ENCODE measurements at regions not wholly inside any gene's neighbourhood (a gene's known extent, or its start where the extent isn't known, plus 50 kb on each side); places are given as distances from the start of the nearest gene placed in this dataset.
A peak's percentile ranks its signal among the peaks of the same experiment; 100 is the strongest.

DNA sequence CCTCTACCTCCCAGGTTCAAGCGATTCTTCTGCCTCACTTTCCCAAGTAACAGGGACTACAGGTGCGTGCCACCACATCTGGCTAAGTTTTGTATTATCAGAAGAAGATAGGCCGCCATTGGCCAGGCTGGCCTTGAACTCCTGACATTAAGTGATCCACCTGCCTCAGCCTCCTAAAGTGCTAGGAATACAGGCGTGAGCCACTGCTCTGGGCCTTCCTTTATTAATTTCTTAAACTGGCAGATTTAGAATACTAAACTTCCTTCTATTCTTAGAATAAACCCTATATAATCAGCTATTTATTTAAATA is 86.6 kb downstream of the HFE start:
- no peak overlapping the region for H3K4me3 ChIP-seq (ENCODE audit: low read length in 3 of 3)
- peaks cover 0 to 10% (median 2%) of the 10 kb centered on the region in 3 donors for H3K4me1 ChIP-seq (ENCODE audit: control insufficient read depth in 3 of 3, insufficient read depth in 3 of 3, low read length in 3 of 3)
- H3K27ac ChIP-seq (ENCODE audit: low read depth, low read length): no peak overlapping the region

DNA sequence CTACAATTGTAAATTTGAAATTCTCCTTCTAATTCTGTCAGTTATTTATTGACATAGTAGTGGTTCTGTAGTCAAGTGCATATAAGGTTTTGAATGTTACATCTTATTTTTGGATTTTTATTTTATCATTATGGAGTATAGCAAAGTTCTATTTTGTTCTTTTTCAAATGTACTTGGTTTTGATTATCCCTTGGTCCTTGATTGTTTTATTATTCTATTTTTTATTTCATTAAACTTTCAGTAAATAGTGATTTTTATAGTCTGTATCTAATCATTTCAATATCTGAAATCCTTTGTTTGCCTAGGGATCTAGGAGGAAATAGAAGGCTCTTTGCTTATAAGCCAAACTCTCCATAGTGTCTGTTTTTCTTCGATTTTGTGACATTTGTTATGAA is 87.8 kb downstream of the HFE start:
- Histone ChIP-seq H3K27ac (ENCODE audit: low read depth, low read length) (no peak overlapping the region), H3K4me3 (ENCODE audit: low read length in 3 of 3) (no peak overlapping the region)

More for the DNA sequence above, 86.6 kb downstream of the HFE start:
- Histone ChIP-seq H3K9me3 (ENCODE audit: control insufficient read depth in 3 of 3, low read length in 3 of 3) (no peaks in the 10 kb centered on the region), H3K27me3 (ENCODE audit: control insufficient read depth in 3 of 3, insufficient read depth in 3 of 3, low read length in 3 of 3) (peaks cover 0 to 2% (median 0%) of the 10 kb centered on the region in 3 donors), H3K9ac (ENCODE audit: low read depth in 1 of 3, low read length in 3 of 3) (no peak overlapping the region), H3K36me3 (ENCODE audit: control insufficient read depth in 3 of 3, insufficient read depth in 3 of 3, low read length in 3 of 3) (no peaks in the 10 kb centered on the region)

GRCh38 chr6:26175428-26176181 is 88.4 kb downstream of the HFE start:
- H3K9ac ChIP-seq (ENCODE audit: low read depth in 1 of 3, low read length in 3 of 3): no peak overlapping the region
- peaks cover 0 to 2% (median 0%) of the 10 kb centered on the region in 3 donors for H3K27me3 ChIP-seq (ENCODE audit: control insufficient read depth in 3 of 3, insufficient read depth in 3 of 3, low read length in 3 of 3)
- no peak overlapping the region for H3K27ac ChIP-seq (ENCODE audit: low read depth, low read length)
- no peaks in the 10 kb centered on the region for H3K36me3 ChIP-seq (ENCODE audit: control insufficient read depth in 3 of 3, insufficient read depth in 3 of 3, low read length in 3 of 3)
- H3K4me1 ChIP-seq (ENCODE audit: control insufficient read depth in 3 of 3, insufficient read depth in 3 of 3, low read length in 3 of 3): peaks cover 0 to 6% (median 2%) of the 10 kb centered on the region in 3 donors
- no peak overlapping the region for H3K4me3 ChIP-seq (ENCODE audit: low read length in 3 of 3)
- no peaks in the 10 kb centered on the region for H3K9me3 ChIP-seq (ENCODE audit: control insufficient read depth in 3 of 3, low read length in 3 of 3)

More for the DNA sequence above, 87.8 kb downstream of the HFE start:
- no peak overlapping the region for H3K9ac ChIP-seq (ENCODE audit: low read depth in 1 of 3, low read length in 3 of 3)
- peaks cover 0 to 2% (median 0%) of the 10 kb centered on the region in 3 donors for H3K27me3 ChIP-seq (ENCODE audit: control insufficient read depth in 3 of 3, insufficient read depth in 3 of 3, low read length in 3 of 3)
- H3K9me3 ChIP-seq (ENCODE audit: control insufficient read depth in 3 of 3, low read length in 3 of 3): no peaks in the 10 kb centered on the region
- H3K4me1 ChIP-seq (ENCODE audit: control insufficient read depth in 3 of 3, insufficient read depth in 3 of 3, low read length in 3 of 3): peaks cover 0 to 9% (median 2%) of the 10 kb centered on the region in 3 donors
- H3K36me3 ChIP-seq (ENCODE audit: control insufficient read depth in 3 of 3, insufficient read depth in 3 of 3, low read length in 3 of 3): no peaks in the 10 kb centered on the region

- no peak overlapping the region for H3K27ac ChIP-seq (ENCODE audit: low read depth, low read length)
- H3K4me3 ChIP-seq (ENCODE audit: low read length in 3 of 3): no peak overlapping the region
- H3K9me3 ChIP-seq (ENCODE audit: control insufficient read depth in 3 of 3, low read length in 3 of 3): no peaks in the 10 kb centered on the region
- peaks cover 7 to 20% (median 17%) of the 10 kb centered on the region in 3 donors for H3K27me3 ChIP-seq (ENCODE audit: control insufficient read depth in 3 of 3, insufficient read depth in 3 of 3, low read length in 3 of 3)
- H3K36me3 ChIP-seq (ENCODE audit: control insufficient read depth in 3 of 3, insufficient read depth in 3 of 3, low read length in 3 of 3): no peaks in the 10 kb centered on the region
- H3K4me1 ChIP-seq (ENCODE audit: control insufficient read depth in 3 of 3, insufficient read depth in 3 of 3, low read length in 3 of 3): peaks cover 0 to 5% (median 5%) of the 10 kb centered on the region in 3 donors
- no peak overlapping the region for H3K9ac ChIP-seq (ENCODE audit: low read depth in 1 of 3, low read length in 3 of 3)
Observed at GRCh38 chr6:26179675-26180074, 92.4 kb downstream of the HFE start.

GRCh38 chr6:26180346-26180745 is 93.1 kb downstream of the HFE start:
- Histone ChIP-seq H3K27ac (ENCODE audit: low read depth, low read length) (no peak overlapping the region), H3K4me1 (ENCODE audit: control insufficient read depth in 3 of 3, insufficient read depth in 3 of 3, low read length in 3 of 3) (peaks cover 0 to 5% (median 5%) of the 10 kb centered on the region in 3 donors), H3K4me3 (ENCODE audit: low read length in 3 of 3) (no peak overlapping the region), H3K27me3 (ENCODE audit: control insufficient read depth in 3 of 3, insufficient read depth in 3 of 3, low read length in 3 of 3) (peaks cover 7 to 27% (median 24%) of the 10 kb centered on the region in 3 donors), H3K36me3 (ENCODE audit: control insufficient read depth in 3 of 3, insufficient read depth in 3 of 3, low read length in 3 of 3) (no peaks in the 10 kb centered on the region), H3K9me3 (ENCODE audit: control insufficient read depth in 3 of 3, low read length in 3 of 3) (no peaks in the 10 kb centered on the region), H3K9ac (ENCODE audit: low read depth in 1 of 3, low read length in 3 of 3) (no peak overlapping the region)

- Histone ChIP-seq H3K4me1 (ENCODE audit: control insufficient read depth in 3 of 3, insufficient read depth in 3 of 3, low read length in 3 of 3) (peaks cover under 1 to 7% (median 5%) of the 10 kb centered on the region in 3 donors), H3K4me3 (ENCODE audit: low read length in 3 of 3) (peak overlapping the region; percentile 37 to 90 (median 78)), H3K36me3 (ENCODE audit: control insufficient read depth in 3 of 3, insufficient read depth in 3 of 3, low read length in 3 of 3) (no peaks in the 10 kb centered on the region), H3K27me3 (ENCODE audit: control insufficient read depth in 3 of 3, insufficient read depth in 3 of 3, low read length in 3 of 3) (peaks cover 10 to 49% (median 41%) of the 10 kb centered on the region in 3 donors), H3K27ac (ENCODE audit: low read depth, low read length) (no peak overlapping the region), H3K9ac (ENCODE audit: low read depth in 1 of 3, low read length in 3 of 3) (peak overlapping the region in 2 of 3 donors; percentile 47 to 63), H3K9me3 (ENCODE audit: control insufficient read depth in 3 of 3, low read length in 3 of 3) (no peaks in the 10 kb centered on the region)
Observed at GRCh38 chr6:26183237-26183580, 96.0 kb downstream of the HFE start.

DNA sequence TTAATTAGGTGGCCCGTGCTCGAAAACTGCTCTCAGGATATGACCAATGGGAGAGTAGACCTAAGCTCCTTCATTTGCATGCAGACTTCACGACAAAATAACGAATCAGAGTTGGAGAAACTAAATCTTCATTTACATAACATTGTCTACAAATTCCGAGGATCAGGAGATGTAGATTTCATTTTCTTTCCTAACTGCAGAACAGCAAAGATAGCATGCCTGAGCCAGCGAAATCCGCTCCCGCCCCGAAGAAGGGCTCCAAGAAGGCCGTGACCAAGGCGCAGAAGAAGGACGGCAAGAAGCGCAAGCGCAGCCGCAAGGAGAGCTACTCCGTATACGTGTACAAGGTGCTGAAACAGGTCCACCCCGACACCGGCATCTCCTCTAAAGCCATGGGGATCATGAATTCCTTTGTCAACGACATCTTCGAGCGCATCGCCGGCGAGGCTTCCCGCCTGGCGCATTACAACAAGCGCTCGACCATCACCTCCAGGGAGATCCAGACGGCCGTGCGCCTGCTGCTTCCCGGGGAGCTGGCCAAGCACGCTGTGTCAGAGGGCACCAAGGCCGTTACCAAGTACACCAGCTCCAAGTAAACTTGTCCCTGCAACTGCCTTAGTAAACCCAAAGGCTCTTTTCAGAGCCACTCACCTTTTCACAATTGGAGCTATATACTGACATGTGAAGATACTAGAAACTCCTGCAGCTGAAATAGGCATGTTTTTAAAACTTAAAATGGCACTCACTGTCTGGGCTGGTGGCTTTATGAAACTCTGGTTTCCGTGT is 96.5 kb downstream of the HFE start:
- Histone ChIP-seq H3K27ac (ENCODE audit: low read depth, low read length) (no peak overlapping the region), H3K27me3 (ENCODE audit: control insufficient read depth in 3 of 3, insufficient read depth in 3 of 3, low read length in 3 of 3) (peaks cover 14 to 55% (median 47%) of the 10 kb centered on the region in 3 donors), H3K4me1 (ENCODE audit: control insufficient read depth in 3 of 3, insufficient read depth in 3 of 3, low read length in 3 of 3) (peaks cover 5 to 13% (median 6%) of the 10 kb centered on the region in 3 donors), H3K4me3 (ENCODE audit: low read length in 3 of 3) (peak overlapping the region; percentile 70 to 90 (median 78)), H3K36me3 (ENCODE audit: control insufficient read depth in 3 of 3, insufficient read depth in 3 of 3, low read length in 3 of 3) (no peaks in the 10 kb centered on the region), H3K9me3 (ENCODE audit: control insufficient read depth in 3 of 3, low read length in 3 of 3) (no peaks in the 10 kb centered on the region), H3K9ac (ENCODE audit: low read depth in 1 of 3, low read length in 3 of 3) (peak overlapping the region; percentile 42 to 68 (median 66))

DNA sequence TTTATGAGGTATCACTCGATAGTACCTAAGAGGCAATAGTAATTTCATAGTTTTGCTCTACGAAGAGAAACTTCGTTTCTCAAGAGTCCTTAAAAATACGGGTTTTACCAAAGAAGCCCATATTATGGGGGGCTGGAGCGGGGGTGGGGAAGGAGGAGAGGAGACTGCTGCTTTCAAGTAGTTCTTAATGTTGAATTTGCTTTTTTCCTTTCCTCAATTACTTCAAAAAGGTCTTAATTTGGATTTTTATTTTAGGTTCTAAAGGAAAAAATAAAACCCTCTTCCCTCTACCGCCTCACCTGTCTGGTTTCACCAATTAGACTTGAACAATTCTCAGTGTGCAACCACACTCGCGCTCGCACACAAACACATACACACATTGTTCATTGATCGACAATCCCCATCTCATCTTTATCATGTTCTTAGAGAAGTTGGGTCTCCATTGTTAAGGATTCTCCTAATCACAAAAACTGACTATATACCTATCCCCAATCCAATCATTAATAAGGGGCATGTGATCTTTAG is 97.2 kb downstream of the HFE start:
- H3K27me3 ChIP-seq (ENCODE audit: control insufficient read depth in 3 of 3, insufficient read depth in 3 of 3, low read length in 3 of 3): peaks cover 17 to 59% (median 51%) of the 10 kb centered on the region in 3 donors
- H3K4me3 ChIP-seq (ENCODE audit: low read length in 3 of 3): peak overlapping the region in 1 of 3 donors; percentile 90
- H3K27ac ChIP-seq (ENCODE audit: low read depth, low read length): no peak overlapping the region
- H3K9ac ChIP-seq (ENCODE audit: low read depth in 1 of 3, low read length in 3 of 3): no peak overlapping the region
- H3K36me3 ChIP-seq (ENCODE audit: control insufficient read depth in 3 of 3, insufficient read depth in 3 of 3, low read length in 3 of 3): no peaks in the 10 kb centered on the region
- H3K9me3 ChIP-seq (ENCODE audit: control insufficient read depth in 3 of 3, low read length in 3 of 3): no peaks in the 10 kb centered on the region
- H3K4me1 ChIP-seq (ENCODE audit: control insufficient read depth in 3 of 3, insufficient read depth in 3 of 3, low read length in 3 of 3): peaks cover 5 to 16% (median 6%) of the 10 kb centered on the region in 3 donors

DNA sequence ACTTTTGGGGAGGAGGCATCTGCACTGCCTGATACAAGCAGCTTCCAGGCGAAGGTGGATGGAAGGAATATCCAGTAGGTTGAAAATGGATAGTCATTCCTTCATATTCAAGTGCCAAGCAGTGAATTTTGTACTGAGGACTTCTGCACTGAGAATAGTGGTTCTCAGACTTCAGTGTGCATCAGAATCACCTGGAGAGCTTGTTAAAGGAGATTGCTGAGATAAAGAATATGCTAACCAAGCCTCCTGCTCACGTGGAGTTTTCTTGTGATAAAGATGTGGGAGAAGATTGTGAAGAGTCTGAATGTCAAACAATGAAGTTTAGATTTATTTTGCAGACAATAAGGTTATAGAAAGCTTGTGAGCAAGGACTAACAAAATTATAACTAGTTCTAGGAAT is 97.8 kb downstream of the HFE start:
- H3K9ac ChIP-seq (ENCODE audit: low read depth in 1 of 3, low read length in 3 of 3): no peak overlapping the region
- H3K9me3 ChIP-seq (ENCODE audit: control insufficient read depth in 3 of 3, low read length in 3 of 3): no peaks in the 10 kb centered on the region
- peaks cover 20 to 65% (median 56%) of the 10 kb centered on the region in 3 donors for H3K27me3 ChIP-seq (ENCODE audit: control insufficient read depth in 3 of 3, insufficient read depth in 3 of 3, low read length in 3 of 3)
- no peak overlapping the region for H3K4me3 ChIP-seq (ENCODE audit: low read length in 3 of 3)
- no peaks in the 10 kb centered on the region for H3K36me3 ChIP-seq (ENCODE audit: control insufficient read depth in 3 of 3, insufficient read depth in 3 of 3, low read length in 3 of 3)
- H3K27ac ChIP-seq (ENCODE audit: low read depth, low read length): no peak overlapping the region
- peaks cover 5 to 16% (median 6%) of the 10 kb centered on the region in 3 donors for H3K4me1 ChIP-seq (ENCODE audit: control insufficient read depth in 3 of 3, insufficient read depth in 3 of 3, low read length in 3 of 3)

DNA sequence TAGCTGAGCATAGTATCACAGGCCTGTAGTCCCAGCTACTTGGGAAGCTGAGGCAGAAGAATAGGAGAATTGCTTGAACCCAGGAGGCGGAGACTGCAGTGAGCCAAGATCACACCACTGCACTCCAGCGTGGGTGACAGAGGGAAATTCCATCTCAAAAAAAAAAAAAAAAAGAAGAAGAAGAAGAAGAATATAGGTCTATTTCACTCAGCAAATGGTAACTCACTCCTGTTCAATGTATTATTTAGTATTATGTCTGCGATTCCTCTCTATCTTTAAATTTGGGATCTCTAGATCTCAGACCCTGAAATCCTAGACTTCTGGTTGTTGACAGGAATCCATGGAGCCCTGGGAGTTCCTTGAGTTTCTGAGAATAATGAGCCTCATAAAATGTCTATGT is 98.6 kb downstream of the HFE start:
- Histone ChIP-seq H3K9me3 (ENCODE audit: control insufficient read depth in 3 of 3, low read length in 3 of 3) (no peaks in the 10 kb centered on the region), H3K9ac (ENCODE audit: low read depth in 1 of 3, low read length in 3 of 3) (no peak overlapping the region), H3K27me3 (ENCODE audit: control insufficient read depth in 3 of 3, insufficient read depth in 3 of 3, low read length in 3 of 3) (peaks cover 20 to 67% (median 57%) of the 10 kb centered on the region in 3 donors), H3K27ac (ENCODE audit: low read depth, low read length) (no peak overlapping the region), H3K4me1 (ENCODE audit: control insufficient read depth in 3 of 3, insufficient read depth in 3 of 3, low read length in 3 of 3) (peaks cover 5 to 16% (median 6%) of the 10 kb centered on the region in 3 donors), H3K36me3 (ENCODE audit: control insufficient read depth in 3 of 3, insufficient read depth in 3 of 3, low read length in 3 of 3) (no peaks in the 10 kb centered on the region), H3K4me3 (ENCODE audit: low read length in 3 of 3) (no peak overlapping the region)
